Neutrophil (primary cell): ENCODE measurements at regions not wholly inside any gene's neighbourhood (a gene's known extent, or its start where the extent isn't known, plus 50 kb on each side); places are given as distances from the start of the nearest gene placed in this dataset.

Experiments used
- H3K27ac ChIP-seq: fragments of 200-600 bp; sonication (generic); 2 replicates; pipeline ENCODE4 v1.5.1; 2016; ENCODE audit warnings: mild to moderate bottlenecking, moderate library complexity
- H3K27me3 ChIP-seq: fragments of 200-600 bp; sonication (generic); 2 replicates; pipeline ENCODE4 v1.6.0; 2016; ENCODE audit warnings: mild to moderate bottlenecking
- H3K36me3 ChIP-seq: fragments of 200-600 bp; sonication (generic); 2 replicates; pipeline ENCODE4 v1.5.1; 2017
- H3K4me1 ChIP-seq, 2 experiments: fragments of 200-600 bp in 1 of 2; sonication (generic) in 1 of 2; 1 replicate in 1 of 2; 2 replicates in 1 of 2; pipeline versions ENCODE4 v1.5.1 to v1.6.1; 2013 to 2016; ENCODE audit warnings: low read depth in 1 of 2, low read length in 1 of 2, mild to moderate bottlenecking in 1 of 2, moderate library complexity in 1 of 2; ENCODE audit not compliant: control insufficient read depth in 1 of 2, insufficient read depth in 1 of 2
- H3K4me3 ChIP-seq, 2 experiments: fragments of 200-600 bp in 1 of 2; sonication (generic) in 1 of 2; 1 replicate in 1 of 2; 2 replicates in 1 of 2; pipeline ENCODE4 v1.5.1; 2013 to 2016; ENCODE audit warnings: low read depth in 1 of 2, low read length in 1 of 2, mild to moderate bottlenecking in 1 of 2, moderate library complexity in 1 of 2
- H3K9me3 ChIP-seq: fragments of 200-600 bp; sonication (generic); 2 replicates; pipeline ENCODE4 v1.5.1; 2016
- TF ChIP-seq, protein P1 (sequence below): fragments of 200-600 bp; sonication (generic); IDR thresholded peaks from 2 replicates; pipeline ENCODE4 v1.5.1; 2016; ENCODE audit warnings: antibody characterized with exemption

DNA sequence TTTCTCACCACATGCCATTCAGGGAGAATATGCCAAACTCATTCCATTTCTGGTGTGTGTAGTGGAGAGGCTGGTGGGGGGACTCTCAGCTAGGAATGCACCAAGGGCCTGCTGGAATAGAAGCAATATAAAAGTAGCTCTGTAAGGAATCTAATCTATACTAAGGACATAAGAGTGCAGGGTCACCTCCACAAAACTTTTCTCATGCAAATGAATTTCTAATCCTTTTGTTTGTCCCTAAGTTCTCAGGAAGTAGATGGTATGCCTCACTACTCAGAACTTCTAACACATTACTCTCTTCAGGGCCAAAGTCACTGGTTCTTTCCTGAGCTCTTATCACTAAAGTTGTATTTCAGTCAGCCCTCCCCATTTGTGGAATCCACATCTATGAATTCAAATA, 427.2 kb downstream of the C6orf118 start:
- TF ChIP-seq, protein P1, sequence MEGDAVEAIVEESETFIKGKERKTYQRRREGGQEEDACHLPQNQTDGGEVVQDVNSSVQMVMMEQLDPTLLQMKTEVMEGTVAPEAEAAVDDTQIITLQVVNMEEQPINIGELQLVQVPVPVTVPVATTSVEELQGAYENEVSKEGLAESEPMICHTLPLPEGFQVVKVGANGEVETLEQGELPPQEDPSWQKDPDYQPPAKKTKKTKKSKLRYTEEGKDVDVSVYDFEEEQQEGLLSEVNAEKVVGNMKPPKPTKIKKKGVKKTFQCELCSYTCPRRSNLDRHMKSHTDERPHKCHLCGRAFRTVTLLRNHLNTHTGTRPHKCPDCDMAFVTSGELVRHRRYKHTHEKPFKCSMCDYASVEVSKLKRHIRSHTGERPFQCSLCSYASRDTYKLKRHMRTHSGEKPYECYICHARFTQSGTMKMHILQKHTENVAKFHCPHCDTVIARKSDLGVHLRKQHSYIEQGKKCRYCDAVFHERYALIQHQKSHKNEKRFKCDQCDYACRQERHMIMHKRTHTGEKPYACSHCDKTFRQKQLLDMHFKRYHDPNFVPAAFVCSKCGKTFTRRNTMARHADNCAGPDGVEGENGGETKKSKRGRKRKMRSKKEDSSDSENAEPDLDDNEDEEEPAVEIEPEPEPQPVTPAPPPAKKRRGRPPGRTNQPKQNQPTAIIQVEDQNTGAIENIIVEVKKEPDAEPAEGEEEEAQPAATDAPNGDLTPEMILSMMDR, result no peak
- H3K27ac ChIP-seq, result no peak overlapping the region
- H3K27me3 ChIP-seq, result no peaks in the 10 kb centered on the region
- H3K4me1 ChIP-seq, result no peaks in the 10 kb centered on the region
- no peaks in the 10 kb centered on the region for H3K36me3 ChIP-seq
- H3K9me3 ChIP-seq, result no peaks in the 10 kb centered on the region
- no peak overlapping the region for H3K4me3 ChIP-seq

GRCh38 chr6:164871783-164872182, 437.6 kb downstream of the C6orf118 start:
- Histone ChIP-seq H3K4me3 (no peak overlapping the region), H3K27me3 (no peaks in the 10 kb centered on the region), H3K36me3 (no peaks in the 10 kb centered on the region), H3K27ac (no peak overlapping the region), H3K4me1 (no peaks in the 10 kb centered on the region), H3K9me3 (no peaks in the 10 kb centered on the region)
- TF ChIP-seq, protein P1, result no peak

GRCh38 chr6:164870164-164870563, 439.2 kb downstream of the C6orf118 start:
- H3K4me3 ChIP-seq, result no peak overlapping the region
- no peak overlapping the region for H3K27ac ChIP-seq
- no peaks in the 10 kb centered on the region for H3K4me1 ChIP-seq
- TF ChIP-seq, protein P1, result no peak
- H3K36me3 ChIP-seq, result no peaks in the 10 kb centered on the region
- H3K27me3 ChIP-seq, result no peaks in the 10 kb centered on the region
- no peaks in the 10 kb centered on the region for H3K9me3 ChIP-seq

DNA sequence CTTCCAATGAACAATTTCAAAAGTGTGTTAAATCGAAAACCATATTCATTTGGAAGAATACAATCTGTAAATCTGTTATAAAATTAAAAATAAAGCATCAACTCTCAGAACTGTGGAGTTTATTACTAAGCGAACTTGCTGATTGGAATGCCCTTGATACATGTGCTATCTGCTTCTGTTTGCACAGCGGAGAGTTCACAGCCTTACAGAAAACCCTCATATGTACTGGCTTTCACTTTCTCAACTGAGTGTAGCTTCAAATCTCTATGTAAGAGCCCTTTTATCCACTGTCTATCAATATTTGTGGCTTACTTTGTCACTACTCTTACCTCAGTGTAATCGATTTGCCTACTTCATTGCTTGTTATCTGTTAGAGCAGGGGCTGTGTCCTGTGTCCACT, 447.4 kb downstream of the C6orf118 start:
- no peak overlapping the region for H3K4me3 ChIP-seq
- H3K36me3 ChIP-seq, result no peaks in the 10 kb centered on the region
- H3K27me3 ChIP-seq, result no peaks in the 10 kb centered on the region
- TF ChIP-seq, protein P1, result no peak
- no peaks in the 10 kb centered on the region for H3K9me3 ChIP-seq
- H3K27ac ChIP-seq, result no peak overlapping the region
- no peaks in the 10 kb centered on the region for H3K4me1 ChIP-seq

DNA sequence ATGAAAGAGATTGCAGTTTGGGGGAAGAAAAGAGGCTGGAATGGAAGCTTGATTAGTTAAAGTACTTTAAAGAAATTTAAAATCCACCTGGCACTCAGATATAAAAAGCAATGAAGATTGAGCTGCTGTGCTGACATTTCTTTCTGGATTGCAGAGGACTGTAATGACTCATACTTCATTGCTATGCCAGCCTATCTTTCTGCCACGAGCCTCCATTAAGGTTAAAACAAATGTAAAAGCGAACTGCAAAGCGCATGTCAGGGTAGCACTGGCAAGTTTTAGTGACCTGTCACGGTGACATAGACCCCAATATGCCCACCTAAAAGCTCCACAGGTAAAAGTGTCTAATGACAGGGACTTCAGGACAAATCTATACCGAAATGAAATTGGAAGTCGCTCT, 449.6 kb downstream of the C6orf118 start:
- Histone ChIP-seq H3K9me3 (no peaks in the 10 kb centered on the region), H3K27me3 (no peaks in the 10 kb centered on the region), H3K4me3 (no peak overlapping the region), H3K36me3 (no peaks in the 10 kb centered on the region), H3K4me1 (no peaks in the 10 kb centered on the region), H3K27ac (no peak overlapping the region)
- TF ChIP-seq, protein P1, result no peak

DNA sequence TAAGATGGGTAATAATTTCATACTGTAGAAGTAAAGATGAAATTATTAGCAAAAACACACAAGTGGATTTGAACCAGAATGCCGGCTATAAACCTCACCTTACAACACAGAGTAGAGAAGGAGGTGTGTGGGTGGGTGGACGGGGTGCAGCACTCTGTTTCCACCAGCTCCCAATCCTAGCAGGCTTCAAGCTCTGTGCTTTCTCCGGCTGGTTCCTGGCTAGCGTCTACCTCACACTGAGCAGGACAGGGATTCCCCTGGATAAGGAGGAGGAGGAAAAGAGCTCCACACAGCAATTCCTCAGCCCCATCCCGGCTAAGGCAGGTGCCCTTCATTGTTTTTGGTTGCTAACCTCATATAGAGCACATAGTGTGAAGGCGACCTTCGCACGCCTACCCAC, 453.3 kb downstream of the C6orf118 start:
- Histone ChIP-seq H3K4me1 (no peaks in the 10 kb centered on the region), H3K9me3 (no peaks in the 10 kb centered on the region), H3K4me3 (no peak overlapping the region), H3K36me3 (no peaks in the 10 kb centered on the region), H3K27ac (no peak overlapping the region), H3K27me3 (no peaks in the 10 kb centered on the region)
- TF ChIP-seq, protein P1, result no peak
